PC-3 (cell line): ENCODE measurements at regions not wholly inside any gene's neighbourhood (a gene's known extent, or its start where the extent isn't known, plus 50 kb on each side); places are given as distances from the start of the nearest gene placed in this dataset.

Experiments
- ATAC-seq: fragments of 200-7000 bp; cut with Tn5 transposase; 2 replicates; pipeline ENCODE4 v1.9.1; 2020; ENCODE audit warnings: mild to moderate bottlenecking, moderate library complexity
- BruUV-seq: library from RNA; stranded (reverse); fragments of 400-500 nt; replicated peaks from 2 replicates; lab custom pipeline; 2021; lab: Mats Ljungman, UMichigan
- CTCF ChIA-PET: fragments of 300-600 bp; sonication (Branson Sonifier 250); formaldehyde crosslinking; loops from one replicate; lab custom pipeline; 2022; ENCODE audit warnings: antibody characterized with exemption; lab: Charles Lee
- POLR2A ChIA-PET: fragments of 300-600 bp; sonication (Branson Sonifier 250); formaldehyde crosslinking; loops from one replicate; lab custom pipeline; 2022; ENCODE audit warnings: antibody characterized with exemption; ENCODE audit not compliant: unreplicated experiment; lab: Charles Lee
- DNase-seq: peaks from one replicate; pipeline ENCODE4 v3.0.0-alpha.2; 2015
- H2AFZ ChIP-seq: fragments of 300-600 bp; sonication (generic); 2 replicates; pipeline ENCODE4 v1.6.0; 2016; ENCODE audit warnings: antibody characterized with exemption, low read length
- H3F3A ChIP-seq: fragments of 300-600 bp; sonication (generic); one replicate; pipeline ENCODE4 v1.6.0; 2017; ENCODE audit warnings: antibody characterized with exemption, low read length, control low read depth, mild to moderate bottlenecking; ENCODE audit not compliant: unreplicated experiment
- H3K27ac ChIP-seq: fragments of 300-600 bp; sonication (generic); 2 replicates; pipeline ENCODE4 v1.5.1; 2016; ENCODE audit warnings: mild to moderate bottlenecking, low read length
- H3K27me3 ChIP-seq: fragments of 300-600 bp; sonication (generic); 2 replicates; pipeline ENCODE4 v1.6.1; 2016; ENCODE audit warnings: low read length, mixed read lengths
- H3K36me3 ChIP-seq: fragments of 300-600 bp; sonication (generic); 2 replicates; pipeline ENCODE4 v1.6.1; 2016; ENCODE audit warnings: low read depth, mixed run types, low read length, mixed read lengths
- H3K4me1 ChIP-seq: fragments of 300-600 bp; sonication (generic); 2 replicates; pipeline ENCODE4 v1.5.1; 2016; ENCODE audit warnings: low read length; ENCODE audit not compliant: insufficient read depth
- H3K4me2 ChIP-seq: fragments of 300-600 bp; sonication (generic); 2 replicates; pipeline ENCODE4 v1.6.0; 2016; ENCODE audit warnings: low read length
- H3K4me3 ChIP-seq: fragments of 300-600 bp; sonication (generic); 2 replicates; pipeline ENCODE4 v1.5.1; 2016; ENCODE audit warnings: mild to moderate bottlenecking, low read length, mixed read lengths
- H3K79me2 ChIP-seq: fragments of 300-600 bp; sonication (generic); 2 replicates; pipeline ENCODE4 v1.6.1; 2017; ENCODE audit warnings: low read length, mixed read lengths
- H3K9ac ChIP-seq: fragments of 300-600 bp; sonication (generic); 2 replicates; pipeline ENCODE4 v1.6.0; 2016; ENCODE audit warnings: mild to moderate bottlenecking, low read length
- H3K9me2 ChIP-seq: fragments of 300-600 bp; sonication (generic); replicated peaks from 2 replicates; pipeline ENCODE4 v1.6.1; 2016; ENCODE audit warnings: mixed run types, low read length, mixed read lengths
- H3K9me3 ChIP-seq: fragments of 300-600 bp; sonication (generic); 2 replicates; pipeline ENCODE4 v1.6.1; 2016; ENCODE audit warnings: low read length, mixed read lengths
- H4K20me1 ChIP-seq: fragments of 300-600 bp; sonication (generic); 2 replicates; pipeline ENCODE4 v1.6.1; 2016; ENCODE audit warnings: low read length, mixed read lengths
- CTCF ChIP-seq: fragments of 300-600 bp; sonication (generic); conservative IDR thresholded peaks from 2 replicates; pipeline ENCODE4 v1.5.1; 2017; ENCODE audit warnings: antibody characterized with exemption, low read depth, mild to moderate bottlenecking, low read length
- EZH2 ChIP-seq: fragments of 300-600 bp; sonication (generic); IDR thresholded peaks from one replicate; pipeline ENCODE4 v1.6.1; 2017; ENCODE audit warnings: antibody characterized with exemption, mild to moderate bottlenecking, low read length; ENCODE audit not compliant: unreplicated experiment
- EZH2phosphoT487 ChIP-seq: fragments of 300-600 bp; sonication (generic); IDR thresholded peaks from 2 replicates; pipeline ENCODE4 v1.6.1; 2018; ENCODE audit warnings: mild to moderate bottlenecking, antibody characterized with exemption, low read length, borderline replicate concordance
- intact Hi-C: fragments of 100-400 bp; cut with micrococcal nuclease; formaldehyde crosslinking; loops from 2 replicates; pipeline ENCODE4 v1.9.0; 2023

DNA sequence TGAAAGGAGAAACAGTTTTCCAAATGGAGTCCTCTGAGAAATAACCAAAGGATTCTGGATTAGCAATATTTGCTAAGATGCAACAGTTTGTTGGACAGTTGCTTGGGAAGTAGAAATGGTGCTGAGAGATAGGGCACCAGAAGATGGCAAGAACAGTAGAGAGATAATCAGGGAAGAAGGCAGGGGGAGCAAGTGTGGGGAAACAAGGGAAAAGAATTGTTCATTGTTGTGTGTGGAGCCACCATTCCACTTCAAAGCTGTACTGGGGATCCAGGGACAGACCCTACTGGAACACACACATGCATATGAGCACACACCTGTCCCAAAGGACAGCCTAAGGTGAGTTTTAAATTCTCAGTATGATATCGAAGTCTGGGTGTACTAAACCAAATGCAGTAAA is 152.5 kb downstream of the ZNF608 start:
- TF ChIP-seq CTCF: no peak
- TF ChIP-seq EZH2phosphoT487: no peak
- no peak for TF ChIP-seq EZH2
- DNase-seq (no peak), ATAC-seq (no peak)
- Histone ChIP-seq H3F3A (no peaks in the 10 kb centered on the region), H2AFZ (no peak overlapping the region), H3K79me2 (no peaks in the 10 kb centered on the region), H3K4me3 (no peak overlapping the region), H3K27me3 (no peaks in the 10 kb centered on the region), H3K4me2 (no peak overlapping the region), H3K36me3 (no peaks in the 10 kb centered on the region), H3K27ac (no peak overlapping the region), H3K9me2 (no peaks in the 10 kb centered on the region), H3K9me3 (no peaks in the 10 kb centered on the region), H3K9ac (no peak overlapping the region), H4K20me1 (no peaks in the 10 kb centered on the region), H3K4me1 (peaks cover 17% of the 10 kb centered on the region)
- no TSS peak for BruUV-seq
- ChIA-PET CTCF (no interaction called here), POLR2A (no interaction called here)
- intact Hi-C loops: no loop called here

- Histone ChIP-seq H3F3A (no peaks in the 10 kb centered on the region), H3K4me3 (no peak overlapping the region), H3K4me1 (peaks cover 11% of the 10 kb centered on the region), H3K4me2 (no peak overlapping the region), H3K9me3 (no peaks in the 10 kb centered on the region), H3K79me2 (no peaks in the 10 kb centered on the region), H3K9me2 (no peaks in the 10 kb centered on the region), H3K27ac (no peak overlapping the region), H2AFZ (no peak overlapping the region), H4K20me1 (no peaks in the 10 kb centered on the region), H3K9ac (no peak overlapping the region), H3K27me3 (no peaks in the 10 kb centered on the region), H3K36me3 (no peaks in the 10 kb centered on the region)
- intact Hi-C loops: no loop called here
- TF ChIP-seq EZH2 (no peak), EZH2phosphoT487 (no peak), CTCF (no peak)
- POLR2A ChIA-PET: no interaction called here
- no TSS peak for BruUV-seq
- no peak for DNase-seq
- ATAC-seq: no peak
- CTCF ChIA-PET: no interaction called here
Observed at GRCh38 chr5:124592891-124593290, 153.5 kb downstream of the ZNF608 start.

DNA sequence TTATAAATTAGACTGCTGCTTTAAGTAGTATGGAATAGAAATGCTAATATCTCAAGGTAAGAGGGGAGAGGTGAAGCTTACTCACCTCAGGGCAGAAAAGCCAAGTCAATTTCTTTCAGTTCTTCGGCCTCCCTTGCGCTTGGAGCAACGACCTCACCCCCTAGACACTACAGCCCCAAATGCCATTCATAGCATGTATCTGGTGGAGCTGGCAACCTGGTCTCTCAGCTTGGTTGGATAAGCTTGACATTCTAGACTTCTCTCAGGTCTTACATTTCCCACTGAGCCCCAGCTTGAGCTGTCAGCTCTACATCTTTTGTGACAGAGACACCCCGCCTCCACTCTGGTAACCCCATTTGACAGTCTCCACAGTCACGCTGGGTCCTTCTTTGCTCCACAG is 154.9 kb downstream of the ZNF608 start:
- DNase-seq (no peak), ATAC-seq (no peak)
- Histone ChIP-seq H3F3A (no peaks in the 10 kb centered on the region), H3K4me1 (peaks cover 3% of the 10 kb centered on the region), H3K9ac (no peak overlapping the region), H4K20me1 (no peaks in the 10 kb centered on the region), H3K27me3 (no peaks in the 10 kb centered on the region), H2AFZ (no peak overlapping the region), H3K9me3 (no peaks in the 10 kb centered on the region), H3K9me2 (no peaks in the 10 kb centered on the region), H3K27ac (no peak overlapping the region), H3K36me3 (no peaks in the 10 kb centered on the region), H3K4me2 (no peak overlapping the region), H3K4me3 (no peak overlapping the region), H3K79me2 (no peaks in the 10 kb centered on the region)
- intact Hi-C loops: no loop called here
- BruUV-seq: no TSS peak
- TF ChIP-seq EZH2 (no peak), CTCF (no peak), EZH2phosphoT487 (no peak)
- ChIA-PET POLR2A (no interaction called here), CTCF (no interaction called here)
